IMR-90 (cell line): ENCODE measurements at regions not wholly inside any gene's neighbourhood (a gene's known extent, or its start where the extent isn't known, plus 50 kb on each side); places are given as distances from the start of the nearest gene placed in this dataset.
"Not testable (repeated sequence)": the region's sequence is repeated elsewhere in the genome, so short reads cannot be mapped to it uniquely, and the experiment has no call there.

ENCODE experiments used
- ATAC-seq: fragments of 200-7000 bp; cut with Tn5 transposase; 2 replicates; pipeline ENCODE4 v1.9.1; 2020; ENCODE audit warnings: low read depth, mild to moderate bottlenecking, moderate library complexity
- BruUV-seq: library from RNA; stranded (reverse); fragments of 400-500 nt; replicated peaks from 2 replicates; lab custom pipeline; 2021; lab: Mats Ljungman, UMichigan
- CTCF ChIA-PET: fragments of 300-600 bp; formaldehyde crosslinking; extraction: SDS; loops from one replicate; lab custom pipeline; 2021; ENCODE audit warnings: antibody characterized with exemption; lab: Yijun Ruan, JAX
- POLR2A ChIA-PET: fragments of 300-600 bp; sonication (Branson Sonifier 250); formaldehyde crosslinking; loops from one replicate; lab custom pipeline; 2022; ENCODE audit warnings: antibody characterized with exemption; ENCODE audit not compliant: unreplicated experiment; lab: Charles Lee
- DNase-seq: peaks from one replicate; pipeline ENCODE4 v3.0.0; 2013
- H2AFZ ChIP-seq: replicated peaks from 2 replicates; pipeline ENCODE3; 2013; ENCODE audit warnings: low read length, mild to moderate bottlenecking; ENCODE audit not compliant: poor library complexity
- H2AK5ac ChIP-seq: 2 replicates; pipeline ENCODE4 v1.6.1; 2013; ENCODE audit warnings: low read depth, low read length, inconsistent platforms
- H2AK9ac ChIP-seq: replicated peaks from 2 replicates; pipeline ENCODE3; 2013; ENCODE audit warnings: mild to moderate bottlenecking, low read depth, low read length, moderate library complexity; ENCODE audit not compliant: poor library complexity
- H2BK120ac ChIP-seq: 2 replicates; pipeline ENCODE4 v1.6.1; 2013; ENCODE audit warnings: low read depth, low read length, inconsistent platforms
- H2BK15ac ChIP-seq: 3 replicates; pipeline ENCODE4 v1.6.1; 2013; ENCODE audit warnings: low read depth, low read length, inconsistent platforms
- H2BK20ac ChIP-seq: 2 replicates; pipeline ENCODE4 v1.6.1; 2013; ENCODE audit warnings: low read depth, mild to moderate bottlenecking, inconsistent platforms, low read length, moderate library complexity
- H2BK5ac ChIP-seq: 2 replicates; pipeline ENCODE4 v1.6.1; 2013; ENCODE audit warnings: mild to moderate bottlenecking, low read depth, low read length, inconsistent platforms; ENCODE audit not compliant: poor library complexity, severe bottlenecking
- H3K14ac ChIP-seq: replicated peaks from 2 replicates; pipeline ENCODE4 v1.6.1; 2013; ENCODE audit warnings: low read depth, low read length, inconsistent platforms
- H3K18ac ChIP-seq: 2 replicates; pipeline ENCODE4 v1.6.1; 2013; ENCODE audit warnings: low read depth, low read length, control low read depth
- H3K23ac ChIP-seq: 2 replicates; pipeline ENCODE4 v1.6.1; 2013; ENCODE audit warnings: low read depth, low read length, inconsistent platforms
- H3K27ac ChIP-seq: 2 replicates; pipeline ENCODE4 v1.5.1; 2013; ENCODE audit warnings: mild to moderate bottlenecking, control low read depth, low read length; ENCODE audit not compliant: insufficient read depth
- H3K27me3 ChIP-seq: 2 replicates; pipeline ENCODE4 v1.6.1; 2013; ENCODE audit warnings: low read length; ENCODE audit not compliant: control insufficient read depth, insufficient read depth
- H3K36me3 ChIP-seq: 2 replicates; pipeline ENCODE4 v1.6.1; 2013; ENCODE audit warnings: low read length, mixed read lengths; ENCODE audit not compliant: control insufficient read depth, insufficient read depth
- H3K4ac ChIP-seq: 2 replicates; pipeline ENCODE4 v1.6.1; 2013; ENCODE audit warnings: low read depth, low read length, inconsistent platforms
- H3K4me1 ChIP-seq: 2 replicates; pipeline ENCODE4 v1.6.1; 2013; ENCODE audit warnings: low read length, mixed read lengths; ENCODE audit not compliant: control insufficient read depth, insufficient read depth
- H3K4me2 ChIP-seq: 2 replicates; pipeline ENCODE4 v1.6.1; 2013; ENCODE audit warnings: low read depth, mild to moderate bottlenecking, control low read depth, low read length, moderate library complexity
- H3K4me3 ChIP-seq: 2 replicates; pipeline ENCODE4 v1.5.1; 2013; ENCODE audit warnings: low read depth, mild to moderate bottlenecking, control low read depth, low read length, moderate library complexity; ENCODE audit not compliant: insufficient read depth
- H3K56ac ChIP-seq: 2 replicates; pipeline ENCODE4 v1.6.1; 2013; ENCODE audit warnings: low read length, inconsistent platforms; ENCODE audit not compliant: insufficient read depth; ENCODE audit errors: extremely low read depth
- H3K79me1 ChIP-seq, 2 experiments: 2 replicates each; pipeline ENCODE4 v1.6.1; 2013; ENCODE audit warnings: low read length in 2 of 2, inconsistent platforms in 1 of 2, low read depth in 1 of 2
- H3K9ac ChIP-seq: 2 replicates; pipeline ENCODE4 v1.6.1; 2013; ENCODE audit warnings: low read depth, low read length, control low read depth
- H3K9me1 ChIP-seq: 2 replicates; pipeline ENCODE4 v1.6.1; 2013; ENCODE audit warnings: low read length, inconsistent platforms; ENCODE audit not compliant: insufficient read depth
- H3K9me3 ChIP-seq: 2 replicates; pipeline ENCODE4 v1.6.1; 2013; ENCODE audit warnings: low read length; ENCODE audit not compliant: control insufficient read depth, insufficient read depth
- H4K20me1 ChIP-seq: 2 replicates; pipeline ENCODE4 v1.6.1; 2013; ENCODE audit warnings: low read length, inconsistent platforms; ENCODE audit not compliant: insufficient read depth
- H4K5ac ChIP-seq: 2 replicates; pipeline ENCODE4 v1.6.1; 2013; ENCODE audit warnings: mild to moderate bottlenecking, low read depth, low read length, control low read depth
- H4K8ac ChIP-seq, 2 experiments: 2 replicates each; pipeline ENCODE4 v1.6.1; 2013; ENCODE audit warnings: low read depth in 2 of 2, low read length in 2 of 2, control low read depth in 1 of 2, inconsistent platforms in 1 of 2
- H4K91ac ChIP-seq: 2 replicates; pipeline ENCODE4 v1.6.1; 2013; ENCODE audit warnings: low read depth, low read length, inconsistent platforms; ENCODE audit not compliant: insufficient read depth
- WGBS, 2 experiments: methylation state at CpG; one replicate each; pipeline versions ENCODE4 v1.1.5 to v1.1.7; 2013; ENCODE audit warnings: missing lambda C conversion rate in 2 of 2; ENCODE audit not compliant: insufficient read length in 1 of 2; ENCODE audit errors: extremely low coverage in 2 of 2; 5-methylcytosine and 5-hydroxymethylcytosine counted together
- dilution Hi-C: fragments of 300-500 bp; cut with HindIII; formaldehyde crosslinking; loops from one replicate; pipeline ENCODE4 v1.14.3; 2018; ENCODE audit warnings: low sequenced_read_pairs; ENCODE audit not compliant: unreplicated experiment
- in situ Hi-C: fragments of 300-500 bp; cut with MboI; formaldehyde crosslinking; loops from 3 replicates; pipeline ENCODE4 v1.14.3; 2019; ENCODE audit warnings: low sequenced_read_pairs, inconsistent platforms, mixed read lengths
- intact Hi-C: fragments of 100-400 bp; cut with micrococcal nuclease; formaldehyde crosslinking; loops from 2 replicates; pipeline ENCODE4 v1.10.0; 2022

- H4K20me1 ChIP-seq, H3K4me3 ChIP-seq, POLR2A ChIA-PET, H3K14ac ChIP-seq, H3K79me1 ChIP-seq, in situ Hi-C loops, H3K27me3 ChIP-seq, H3K27ac ChIP-seq, H3K18ac ChIP-seq, H2BK15ac ChIP-seq, H2AK5ac ChIP-seq, intact Hi-C loops, DNase-seq, H2AK9ac ChIP-seq, H4K8ac ChIP-seq, ATAC-seq, H3K9ac ChIP-seq, H3K4ac ChIP-seq, H3K9me3 ChIP-seq, H3K36me3 ChIP-seq, H2AFZ ChIP-seq, H3K4me2 ChIP-seq, H3K23ac ChIP-seq, H2BK5ac ChIP-seq, H3K56ac ChIP-seq, H4K5ac ChIP-seq, CTCF ChIA-PET, H2BK20ac ChIP-seq, dilution Hi-C loops, H3K4me1 ChIP-seq, H4K91ac ChIP-seq, H3K9me1 ChIP-seq, BruUV-seq, H2BK120ac ChIP-seq: not testable (repeated sequence)
- no CpG with 5 or more reads among the region's 3 CpGs for WGBS, 2 experiments
These were observed 733.3 kb upstream of the CDH18 start for GRCh38 chr5:20721286-20721685.

- H3K18ac ChIP-seq, H3K4me3 ChIP-seq, intact Hi-C loops, POLR2A ChIA-PET, H2AFZ ChIP-seq, DNase-seq, H3K27ac ChIP-seq, BruUV-seq, in situ Hi-C loops, H2AK5ac ChIP-seq, H4K5ac ChIP-seq, H4K20me1 ChIP-seq, H3K9ac ChIP-seq, H3K79me1 ChIP-seq, H4K8ac ChIP-seq, H3K4me1 ChIP-seq, H2BK120ac ChIP-seq, H3K56ac ChIP-seq, H3K27me3 ChIP-seq, dilution Hi-C loops, H4K91ac ChIP-seq, CTCF ChIA-PET, H2BK5ac ChIP-seq, ATAC-seq, H3K36me3 ChIP-seq, H2BK20ac ChIP-seq, H3K9me3 ChIP-seq, H3K4me2 ChIP-seq, H3K14ac ChIP-seq, H2BK15ac ChIP-seq, H3K23ac ChIP-seq, H2AK9ac ChIP-seq, H3K4ac ChIP-seq, H3K9me1 ChIP-seq: not testable (repeated sequence)
- WGBS, 2 experiments, result no CpG with 5 or more reads among the region's 4 CpGs
These were observed 723.6 kb upstream of the CDH18 start for GRCh38 chr5:20711520-20712155.
